Naive B cell (primary cell): ENCODE measurements at regions not wholly inside any gene's neighbourhood (a gene's known extent, or its start where the extent isn't known, plus 50 kb on each side); places are given as distances from the start of the nearest gene placed in this dataset.

Experiments
- ATAC-seq, 2 donors: fragments of 150-1000 bp; cut with Tn5 transposase; 2 replicates each; pipeline ENCODE4 v1.10.0; 2021; ENCODE audit warnings: low read depth in 2 of 2, mild to moderate bottlenecking in 2 of 2, moderate library complexity in 2 of 2
- DNase-seq: peaks from one replicate; pipeline ENCODE4 v3.0.0; 2022
- H3K27ac Mint-ChIP-seq, 6 donors: one replicate each; pipeline ENCODE4 v1.8.0; 2020 to 2022; ENCODE audit warnings: mild to moderate bottlenecking in 6 of 6, mixed read lengths in 6 of 6, moderate library complexity in 5 of 6, inconsistent platforms in 2 of 6
- H3K27me3 Mint-ChIP-seq, 3 donors: one replicate each; pipeline ENCODE4 v1.8.0; 2021 to 2022; ENCODE audit warnings: mixed read lengths in 3 of 3, mild to moderate bottlenecking in 1 of 3
- H3K36me3 Mint-ChIP-seq, 2 donors: one replicate each; pipeline ENCODE4 v1.8.0; 2020 to 2022; ENCODE audit warnings: mixed read lengths in 2 of 2, inconsistent platforms in 1 of 2, mild to moderate bottlenecking in 1 of 2
- H3K4me1 Mint-ChIP-seq, 3 donors: one replicate each; pipeline ENCODE4 v1.8.0; 2020 to 2022; ENCODE audit warnings: mixed read lengths in 3 of 3, inconsistent platforms in 1 of 3, mild to moderate bottlenecking in 1 of 3, moderate library complexity in 1 of 3
- H3K4me3 Mint-ChIP-seq, 8 donors: one replicate each; pipeline ENCODE4 v1.8.0; 2020 to 2022; ENCODE audit warnings: mild to moderate bottlenecking in 8 of 8, mixed read lengths in 8 of 8, moderate library complexity in 8 of 8, inconsistent platforms in 2 of 8
- H3K9me3 Mint-ChIP-seq, 7 donors: one replicate each; pipeline ENCODE4 v1.8.0; 2020 to 2022; ENCODE audit warnings: mixed read lengths in 7 of 7, mild to moderate bottlenecking in 5 of 7, inconsistent platforms in 2 of 7, moderate library complexity in 1 of 7

DNA sequence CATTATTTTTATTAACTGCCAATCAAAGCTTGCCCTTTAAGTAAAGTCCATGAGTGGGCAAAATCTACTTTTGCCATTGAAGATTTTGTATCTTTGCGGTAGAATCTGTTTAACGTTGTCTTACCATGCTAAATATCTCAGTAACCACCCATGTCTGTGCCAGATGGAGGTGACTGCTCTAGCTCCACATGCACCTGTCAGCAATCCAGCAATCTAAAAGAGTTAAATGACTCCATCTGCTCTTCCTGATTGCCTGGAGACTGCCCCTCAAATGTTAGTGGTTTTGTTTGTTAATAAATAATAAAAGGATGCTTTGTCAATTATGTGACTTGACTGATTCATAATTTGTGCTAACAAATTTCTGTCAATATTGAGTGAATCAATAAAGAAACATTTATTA is 141.7 kb downstream of the RBM43 start:
- no peaks in the 10 kb centered on the region for H3K4me1 Mint-ChIP-seq
- peaks cover 3 to 15% (median 7%) of the 10 kb centered on the region in 3 donors for H3K27me3 Mint-ChIP-seq
- H3K4me3 Mint-ChIP-seq: no peak overlapping the region
- no peak overlapping the region for H3K27ac Mint-ChIP-seq
- H3K9me3 Mint-ChIP-seq: peaks cover 1 to 13% (median 5%) of the 10 kb centered on the region in 7 donors
- peaks cover 0 to 7% of the 10 kb centered on the region in 2 donors for H3K36me3 Mint-ChIP-seq
- no peak for DNase-seq
- ATAC-seq: no peak

DNA sequence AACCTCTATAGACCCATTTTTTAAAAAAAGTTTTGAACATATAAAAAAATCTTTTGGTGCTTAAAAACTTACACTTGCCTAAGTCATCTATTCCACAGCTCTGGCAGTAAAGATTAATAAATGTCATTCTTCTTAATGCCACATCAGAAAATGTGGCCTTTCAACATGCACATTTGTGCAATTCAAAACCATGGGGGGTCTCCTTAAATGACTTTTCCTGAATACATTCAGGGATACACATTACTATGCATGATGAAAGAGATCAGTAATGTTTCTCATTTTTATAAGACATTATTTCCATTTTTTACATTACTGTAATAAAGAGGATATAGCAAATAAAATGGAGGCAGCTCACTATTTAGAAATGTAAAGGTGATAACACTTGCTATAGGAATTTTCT is 142.3 kb downstream of the RBM43 start:
- ATAC-seq (no peak), DNase-seq (no peak)
- peaks cover 0 to 7% of the 10 kb centered on the region in 2 donors for H3K36me3 Mint-ChIP-seq
- H3K9me3 Mint-ChIP-seq: peaks cover 1 to 13% (median 5%) of the 10 kb centered on the region in 7 donors
- H3K4me3 Mint-ChIP-seq: no peak overlapping the region
- no peaks in the 10 kb centered on the region for H3K4me1 Mint-ChIP-seq
- H3K27ac Mint-ChIP-seq: no peak overlapping the region
- peaks cover 3 to 19% (median 7%) of the 10 kb centered on the region in 3 donors for H3K27me3 Mint-ChIP-seq

DNA sequence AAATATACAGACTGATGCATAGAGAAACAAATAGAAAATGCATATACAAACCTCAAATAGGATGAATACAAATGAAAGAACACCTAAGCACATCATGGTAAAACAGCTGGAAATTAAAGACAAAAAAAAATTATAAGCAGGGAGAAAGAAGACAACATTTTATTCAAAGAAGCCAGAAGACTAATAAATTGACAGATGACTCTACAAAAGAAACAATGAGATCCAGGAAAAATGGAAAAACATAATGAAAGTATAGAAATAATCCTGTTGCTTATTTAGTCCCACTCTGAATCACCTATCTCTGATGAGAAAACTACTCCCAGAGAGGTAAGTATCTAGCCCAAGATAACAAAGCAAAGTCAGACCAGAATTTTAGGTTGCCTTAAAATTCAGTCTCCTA is 143.4 kb downstream of the RBM43 start:
- Mint-ChIP-seq H3K36me3 (peaks cover 0 to 7% of the 10 kb centered on the region in 2 donors), H3K4me3 (no peak overlapping the region), H3K4me1 (no peaks in the 10 kb centered on the region), H3K27me3 (peaks cover 3 to 21% (median 4%) of the 10 kb centered on the region in 3 donors), H3K27ac (no peak overlapping the region), H3K9me3 (peaks cover 1 to 13% (median 5%) of the 10 kb centered on the region in 7 donors)
- ATAC-seq (no peak), DNase-seq (no peak)

GRCh38 chr2:151114874-151115273 is 146.8 kb downstream of the RBM43 start:
- Mint-ChIP-seq H3K36me3 (peaks cover 0 to 7% of the 10 kb centered on the region in 2 donors), H3K9me3 (peaks cover 1 to 13% (median 5%) of the 10 kb centered on the region in 7 donors), H3K4me3 (no peak overlapping the region), H3K27me3 (peaks cover 0 to 17% (median 3%) of the 10 kb centered on the region in 3 donors), H3K27ac (no peak overlapping the region), H3K4me1 (no peaks in the 10 kb centered on the region)
- DNase-seq: no peak
- ATAC-seq: no peak

GRCh38 chr2:151113318-151113717 is 148.3 kb downstream of the RBM43 start:
- no peaks in the 10 kb centered on the region for H3K4me1 Mint-ChIP-seq
- H3K27me3 Mint-ChIP-seq: peaks cover 0 to 17% (median 7%) of the 10 kb centered on the region in 3 donors
- H3K27ac Mint-ChIP-seq: no peak overlapping the region
- no peak overlapping the region for H3K4me3 Mint-ChIP-seq
- peaks cover 1 to 9% (median 4%) of the 10 kb centered on the region in 7 donors for H3K9me3 Mint-ChIP-seq
- DNase-seq (no peak), ATAC-seq (no peak)
- H3K36me3 Mint-ChIP-seq: peaks cover 0 to 5% of the 10 kb centered on the region in 2 donors

GRCh38 chr2:151111599-151112278 is 149.9 kb downstream of the RBM43 start:
- Mint-ChIP-seq H3K4me3 (no peak overlapping the region), H3K36me3 (no peaks in the 10 kb centered on the region), H3K4me1 (no peaks in the 10 kb centered on the region), H3K9me3 (peaks cover 0 to 9% (median 3%) of the 10 kb centered on the region in 7 donors), H3K27me3 (peaks cover 0 to 17% (median 7%) of the 10 kb centered on the region in 3 donors), H3K27ac (no peak overlapping the region)
- ATAC-seq: no peak
- no peak for DNase-seq

- ATAC-seq (no peak), DNase-seq (no peak)
- Mint-ChIP-seq H3K27me3 (peaks cover 0 to 9% (median 5%) of the 10 kb centered on the region in 3 donors), H3K36me3 (no peaks in the 10 kb centered on the region), H3K4me1 (no peaks in the 10 kb centered on the region), H3K4me3 (no peak overlapping the region), H3K27ac (no peak overlapping the region), H3K9me3 (peaks cover 0 to 18% (median 3%) of the 10 kb centered on the region in 7 donors)
Observed at GRCh38 chr2:151106805-151107506, 154.7 kb downstream of the RBM43 start.

- no peak for DNase-seq
- Mint-ChIP-seq H3K36me3 (no peaks in the 10 kb centered on the region), H3K27ac (no peak overlapping the region), H3K9me3 (peaks cover 0 to 18% (median 3%) of the 10 kb centered on the region in 7 donors), H3K27me3 (peaks cover 0 to 5% (median 0%) of the 10 kb centered on the region in 3 donors), H3K4me1 (no peaks in the 10 kb centered on the region), H3K4me3 (no peak overlapping the region)
- no peak for ATAC-seq
Observed at GRCh38 chr2:151103551-151103950, 158.1 kb downstream of the RBM43 start.

DNA sequence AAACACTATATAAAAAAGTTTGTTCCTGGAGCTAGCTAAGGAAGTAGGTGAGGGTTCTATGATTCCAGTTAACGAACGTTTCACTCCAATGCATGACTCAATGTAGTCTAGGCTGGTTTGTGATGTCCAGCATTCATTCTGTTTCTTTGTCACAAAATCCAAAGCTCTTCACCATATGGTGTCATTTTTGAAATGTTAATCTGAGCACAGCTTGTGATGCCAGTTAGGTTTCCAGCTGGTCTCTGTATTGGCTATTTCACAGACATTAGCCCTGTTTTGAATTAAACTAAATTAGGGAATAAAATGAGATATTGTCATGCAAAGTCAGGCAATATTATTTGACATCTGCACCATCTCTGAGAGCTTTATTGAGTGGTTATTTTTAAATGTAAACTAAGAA is 159.4 kb downstream of the RBM43 start:
- DNase-seq (no peak), ATAC-seq (no peak)
- Mint-ChIP-seq H3K27me3 (peaks cover 0 to 5% (median 0%) of the 10 kb centered on the region in 3 donors), H3K4me1 (no peaks in the 10 kb centered on the region), H3K9me3 (peaks cover 0 to 9% (median 2%) of the 10 kb centered on the region in 7 donors), H3K36me3 (no peaks in the 10 kb centered on the region), H3K27ac (no peak overlapping the region), H3K4me3 (no peak overlapping the region)

DNA sequence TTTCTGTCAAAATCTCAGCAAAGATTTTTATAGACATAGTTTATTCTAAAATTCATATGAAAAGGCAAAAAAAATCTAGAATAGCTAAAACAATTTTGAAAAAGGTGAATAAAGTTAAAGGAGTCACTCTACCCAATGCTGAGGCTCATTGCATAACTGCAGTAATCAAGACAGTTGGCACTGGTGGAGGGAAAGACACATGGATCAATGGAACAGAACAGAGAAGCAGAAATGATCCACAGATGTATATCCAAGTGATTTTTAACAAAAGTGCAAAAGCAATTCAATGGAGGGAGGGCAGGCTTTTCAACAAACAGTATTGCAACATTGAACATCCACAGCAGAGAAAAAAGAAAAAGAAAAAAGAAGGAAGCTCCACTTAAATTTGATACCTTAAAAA is 162.8 kb downstream of the RBM43 start:
- DNase-seq: no peak
- H3K4me3 Mint-ChIP-seq: no peak overlapping the region
- no peaks in the 10 kb centered on the region for H3K27me3 Mint-ChIP-seq
- no peak for ATAC-seq
- H3K36me3 Mint-ChIP-seq: no peaks in the 10 kb centered on the region
- H3K9me3 Mint-ChIP-seq: peaks cover 0 to 4% (median 0%) of the 10 kb centered on the region in 7 donors
- no peak overlapping the region for H3K27ac Mint-ChIP-seq
- no peaks in the 10 kb centered on the region for H3K4me1 Mint-ChIP-seq

DNA sequence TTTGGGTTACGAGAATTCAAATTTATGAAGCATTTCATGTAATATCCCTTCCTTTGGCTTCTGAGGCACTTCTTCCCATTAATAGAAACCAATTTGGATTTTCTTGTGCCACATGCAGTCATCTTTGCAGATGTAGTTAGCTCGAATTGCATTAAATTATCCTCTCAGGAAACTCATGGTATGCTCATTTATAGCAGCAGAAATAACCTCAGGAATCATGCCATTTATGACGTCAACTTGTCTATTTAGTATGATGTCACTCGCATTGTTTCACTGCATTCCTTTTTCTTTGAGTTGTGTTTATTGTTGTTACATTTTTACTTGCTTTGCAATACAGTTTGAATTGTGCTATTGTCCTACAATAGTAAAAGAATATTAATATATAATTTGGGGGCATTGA is 163.8 kb downstream of the RBM43 start:
- ATAC-seq: no peak
- H3K9me3 Mint-ChIP-seq: peaks cover 0 to 4% (median 0%) of the 10 kb centered on the region in 7 donors
- no peak overlapping the region for H3K27ac Mint-ChIP-seq
- H3K4me3 Mint-ChIP-seq: no peak overlapping the region
- H3K36me3 Mint-ChIP-seq: no peaks in the 10 kb centered on the region
- H3K27me3 Mint-ChIP-seq: no peaks in the 10 kb centered on the region
- H3K4me1 Mint-ChIP-seq: no peaks in the 10 kb centered on the region
- no peak for DNase-seq

DNA sequence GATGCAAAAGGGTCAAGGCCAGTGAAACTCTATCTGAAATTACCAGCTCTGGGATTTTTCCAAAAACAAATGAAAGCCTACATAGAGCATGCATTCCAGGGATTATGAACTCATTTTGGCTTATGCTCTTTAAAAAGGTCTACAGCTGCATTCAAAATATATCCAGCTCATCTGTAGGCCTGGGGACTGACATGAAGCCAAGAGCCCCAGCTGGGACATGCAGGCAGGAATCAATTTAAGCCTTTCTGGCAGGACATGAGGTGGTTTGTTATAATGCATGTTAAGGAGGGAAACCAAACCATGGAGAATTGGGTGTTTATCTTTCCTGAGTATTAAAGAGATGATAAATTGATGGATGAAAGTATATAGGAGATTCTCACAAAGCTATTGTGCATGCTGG is 164.5 kb downstream of the RBM43 start:
- ATAC-seq (no peak), DNase-seq (no peak)
- Mint-ChIP-seq H3K27me3 (no peaks in the 10 kb centered on the region), H3K36me3 (no peaks in the 10 kb centered on the region), H3K4me3 (no peak overlapping the region), H3K9me3 (peaks cover 0 to 4% (median 0%) of the 10 kb centered on the region in 7 donors), H3K4me1 (no peaks in the 10 kb centered on the region), H3K27ac (no peak overlapping the region)

- ATAC-seq (no peak), DNase-seq (no peak)
- Mint-ChIP-seq H3K36me3 (no peaks in the 10 kb centered on the region), H3K27ac (no peak overlapping the region), H3K9me3 (peaks cover 0 to 3% (median 0%) of the 10 kb centered on the region in 7 donors), H3K4me3 (no peak overlapping the region), H3K4me1 (no peaks in the 10 kb centered on the region), H3K27me3 (no peaks in the 10 kb centered on the region)
Observed at GRCh38 chr2:151096235-151096634, 165.4 kb downstream of the RBM43 start.

GRCh38 chr2:151095463-151095862 is 166.2 kb downstream of the RBM43 start:
- Mint-ChIP-seq H3K9me3 (peaks cover 0 to 3% (median 0%) of the 10 kb centered on the region in 7 donors), H3K36me3 (no peaks in the 10 kb centered on the region), H3K27ac (no peak overlapping the region), H3K27me3 (no peaks in the 10 kb centered on the region), H3K4me1 (no peaks in the 10 kb centered on the region), H3K4me3 (no peak overlapping the region)
- ATAC-seq (no peak), DNase-seq (no peak)
